ENCODE measurements at regions not wholly inside any gene's neighbourhood (a gene's known extent, or its start where the extent isn't known, plus 50 kb on each side); places are given as distances from the start of the nearest gene placed in this dataset.

GRCh38 chr4:89528526-89529133, 221.0 kb upstream of the GPRIN3 start:
- Histone ChIP-seq H3K4me3 (no peak overlapping the region), H3K9ac (no peak overlapping the region), H3K27me3 (no peaks in the 10 kb centered on the region), H3K9me3 (replicated peaks in 1 of 11) (peaks cover 0 to 15% (median 3%) of the 10 kb centered on the region in 11 experiments; a peak in 9 of 22 replicates), H3K4me1 (peaks cover 0 to 14% (median 5%) of the 10 kb centered on the region in 10 experiments; a peak in 9 of 20 replicates), H3K36me3 (no peaks in the 10 kb centered on the region), H4K20me1 (no peaks in the 10 kb centered on the region), H3K4me2 (peak overlapping the region in 8 of 11 experiments; percentile 0 to 55 (median 18); a peak in 11 of 22 replicates), H3K27ac (no peak overlapping the region)
- TF ChIP-seq Cebpa-rat (IDR thresholded peaks at IDR 0.05) = no peak

GRCh38 chr4:89521826-89522225, 214.2 kb upstream of the GPRIN3 start:
- Histone ChIP-seq H3K36me3 (no peaks in the 10 kb centered on the region), H3K4me2 (no peak overlapping the region), H3K9me3 (replicated peaks in 1 of 11) (peaks cover 0 to 9% (median 0%) of the 10 kb centered on the region in 11 experiments; a peak in 7 of 22 replicates), H3K27me3 (no peaks in the 10 kb centered on the region), H3K9ac (no peak overlapping the region), H3K27ac (no peak overlapping the region), H3K4me1 (no peaks in the 10 kb centered on the region), H4K20me1 (no peaks in the 10 kb centered on the region), H3K4me3 (no peak overlapping the region)
- no peak for TF ChIP-seq Cebpa-rat (IDR thresholded peaks at IDR 0.05)

- Histone ChIP-seq H3K4me2 (no peak overlapping the region), H3K9me3 (replicated peaks in 1 of 11) (no peaks in the 10 kb centered on the region), H3K4me1 (no peaks in the 10 kb centered on the region), H3K36me3 (no peaks in the 10 kb centered on the region), H3K27me3 (no peaks in the 10 kb centered on the region), H3K4me3 (no peak overlapping the region), H4K20me1 (no peaks in the 10 kb centered on the region), H3K9ac (no peak overlapping the region), H3K27ac (no peak overlapping the region)
- TF ChIP-seq Cebpa-rat (IDR thresholded peaks at IDR 0.05) = no peak
These were observed 212.2 kb upstream of the GPRIN3 start for GRCh38 chr4:89519771-89520320.

GRCh38 chr4:89518259-89518658, 210.7 kb upstream of the GPRIN3 start:
- Histone ChIP-seq H3K4me1 (no peaks in the 10 kb centered on the region), H3K27ac (no peak overlapping the region), H4K20me1 (no peaks in the 10 kb centered on the region), H3K27me3 (no peaks in the 10 kb centered on the region), H3K4me3 (no peak overlapping the region), H3K4me2 (no peak overlapping the region), H3K36me3 (no peaks in the 10 kb centered on the region), H3K9me3 (replicated peaks in 1 of 11) (no peaks in the 10 kb centered on the region), H3K9ac (no peak overlapping the region)
- no peak for TF ChIP-seq Cebpa-rat (IDR thresholded peaks at IDR 0.05)

- Histone ChIP-seq H3K4me2 (no peak overlapping the region), H4K20me1 (no peaks in the 10 kb centered on the region), H3K9ac (no peak overlapping the region), H3K4me1 (peaks cover 0 to 3% (median 0%) of the 10 kb centered on the region in 10 experiments; a peak in 2 of 20 replicates), H3K4me3 (no peak overlapping the region), H3K36me3 (no peaks in the 10 kb centered on the region), H3K27ac (no peak overlapping the region), H3K9me3 (replicated peaks in 1 of 11) (no peaks in the 10 kb centered on the region), H3K27me3 (no peaks in the 10 kb centered on the region)
- TF ChIP-seq Cebpa-rat (IDR thresholded peaks at IDR 0.05) = no peak
These were observed 207.2 kb upstream of the GPRIN3 start for GRCh38 chr4:89514811-89515210.

- H3K36me3 ChIP-seq = no peaks in the 10 kb centered on the region
- no peak overlapping the region for H3K4me2 ChIP-seq
- H3K9me3 ChIP-seq (replicated peaks in 1 of 11) = peaks cover 3 to 15% (median 9%) of the 10 kb centered on the region in 11 experiments; a peak in 17 of 22 replicates
- H3K4me1 ChIP-seq = peaks cover 0 to 6% (median 3%) of the 10 kb centered on the region in 10 experiments; a peak in 6 of 20 replicates
- no peak overlapping the region for H3K4me3 ChIP-seq
- no peaks in the 10 kb centered on the region for H3K27me3 ChIP-seq
- H3K9ac ChIP-seq = no peak overlapping the region
- H4K20me1 ChIP-seq = no peaks in the 10 kb centered on the region
- H3K27ac ChIP-seq = no peak overlapping the region
- TF ChIP-seq Cebpa-rat (IDR thresholded peaks at IDR 0.05) = no peak
These were observed 204.2 kb upstream of the GPRIN3 start for GRCh38 chr4:89511776-89512175.

GRCh38 chr4:89509708-89510281, 202.2 kb upstream of the GPRIN3 start:
- Histone ChIP-seq H3K36me3 (no peaks in the 10 kb centered on the region), H3K27me3 (no peaks in the 10 kb centered on the region), H3K27ac (no peak overlapping the region), H3K4me2 (peak overlapping the region in 5 of 11 experiments; percentile 6 to 44 (median 21); a peak in 3 of 22 replicates), H4K20me1 (no peaks in the 10 kb centered on the region), H3K4me1 (peaks cover 0 to 10% (median 4%) of the 10 kb centered on the region in 10 experiments; a peak in 7 of 20 replicates), H3K9ac (no peak overlapping the region), H3K4me3 (no peak overlapping the region), H3K9me3 (replicated peaks in 1 of 11) (peaks cover 3 to 15% (median 9%) of the 10 kb centered on the region in 11 experiments; a peak in 17 of 22 replicates)
- no peak; a peak in 1 of 22 replicates for TF ChIP-seq Cebpa-rat (IDR thresholded peaks at IDR 0.05)

GRCh38 chr4:89506866-89507491, 199.4 kb upstream of the GPRIN3 start:
- Histone ChIP-seq H3K4me1 (peaks cover 0 to 10% (median 4%) of the 10 kb centered on the region in 10 experiments; a peak in 7 of 20 replicates), H3K27ac (no peak overlapping the region), H3K9me3 (replicated peaks in 1 of 11) (peaks cover 3 to 15% (median 9%) of the 10 kb centered on the region in 11 experiments; a peak in 17 of 22 replicates), H3K4me3 (no peak overlapping the region), H3K4me2 (peak overlapping the region in 3 of 11 experiments; percentile 1 to 7 (median 6); a peak in 5 of 22 replicates), H4K20me1 (no peaks in the 10 kb centered on the region), H3K9ac (no peak overlapping the region), H3K27me3 (no peaks in the 10 kb centered on the region), H3K36me3 (no peaks in the 10 kb centered on the region)
- TF ChIP-seq Cebpa-rat (IDR thresholded peaks at IDR 0.05) = no peak

GRCh38 chr4:89502581-89502980, 195.0 kb upstream of the GPRIN3 start:
- H3K27ac ChIP-seq = no peak overlapping the region
- H3K4me1 ChIP-seq = peaks cover 0 to 10% (median 0%) of the 10 kb centered on the region in 10 experiments; a peak in 6 of 20 replicates
- H3K4me3 ChIP-seq = no peak overlapping the region
- TF ChIP-seq Cebpa-rat (IDR thresholded peaks at IDR 0.05) = no peak
- no peaks in the 10 kb centered on the region; a peak in 1 of 22 replicates for H3K9me3 ChIP-seq (replicated peaks in 1 of 11)
- H3K27me3 ChIP-seq = no peaks in the 10 kb centered on the region
- no peaks in the 10 kb centered on the region for H3K36me3 ChIP-seq
- H4K20me1 ChIP-seq = no peaks in the 10 kb centered on the region
- no peak overlapping the region for H3K9ac ChIP-seq
- H3K4me2 ChIP-seq = no peak overlapping the region
